Breast epithelium (tissue), 3 donors: ENCODE measurements at regions not wholly inside any gene's neighbourhood (a gene's known extent, or its start where the extent isn't known, plus 50 kb on each side); places are given as distances from the start of the nearest gene placed in this dataset.

Experiments
- POLR2A ChIP-seq: fragments of 450-650 bp; IDR thresholded peaks from one replicate; pipeline ENCODE4 v1.6.1; 2016; ENCODE audit warnings: antibody characterized with exemption, mild to moderate bottlenecking, moderate library complexity
- POLR2AphosphoS5 ChIP-seq, 3 donors: sonication (generic); formaldehyde crosslinking; IDR thresholded peaks; one replicate each; pipeline ENCODE4 v1.6.1; 2017; ENCODE audit warnings: antibody characterized with exemption in 3 of 3
- TF ChIP-seq, protein P1 (sequence below), 3 donors: fragments of 450-650 bp; IDR thresholded peaks; one replicate each; pipeline ENCODE4 v1.5.1; 2016 to 2017; ENCODE audit warnings: antibody characterized with exemption in 3 of 3, mild to moderate bottlenecking in 3 of 3, moderate library complexity in 3 of 3

DNA sequence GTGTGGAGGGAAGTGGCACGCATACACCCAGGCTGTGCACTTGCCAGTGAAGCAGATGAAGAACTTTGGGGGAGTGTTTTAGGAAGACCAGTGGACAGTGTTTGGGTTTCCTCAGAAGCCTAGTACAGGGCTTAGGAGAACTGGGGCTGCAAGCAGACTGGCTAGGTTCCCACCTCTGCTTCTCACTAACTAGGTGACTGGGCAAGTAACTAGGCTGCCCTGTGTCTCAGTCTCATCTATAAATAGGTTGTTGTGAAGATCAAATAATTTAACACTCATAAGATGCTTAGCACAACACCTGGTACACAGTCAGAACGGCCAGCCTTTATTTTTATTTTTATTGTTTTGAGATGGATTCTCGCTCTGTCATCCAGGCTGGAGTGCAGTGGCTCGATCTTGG, 312.1 kb downstream of the CDH26 start:
- TF ChIP-seq, protein P1, sequence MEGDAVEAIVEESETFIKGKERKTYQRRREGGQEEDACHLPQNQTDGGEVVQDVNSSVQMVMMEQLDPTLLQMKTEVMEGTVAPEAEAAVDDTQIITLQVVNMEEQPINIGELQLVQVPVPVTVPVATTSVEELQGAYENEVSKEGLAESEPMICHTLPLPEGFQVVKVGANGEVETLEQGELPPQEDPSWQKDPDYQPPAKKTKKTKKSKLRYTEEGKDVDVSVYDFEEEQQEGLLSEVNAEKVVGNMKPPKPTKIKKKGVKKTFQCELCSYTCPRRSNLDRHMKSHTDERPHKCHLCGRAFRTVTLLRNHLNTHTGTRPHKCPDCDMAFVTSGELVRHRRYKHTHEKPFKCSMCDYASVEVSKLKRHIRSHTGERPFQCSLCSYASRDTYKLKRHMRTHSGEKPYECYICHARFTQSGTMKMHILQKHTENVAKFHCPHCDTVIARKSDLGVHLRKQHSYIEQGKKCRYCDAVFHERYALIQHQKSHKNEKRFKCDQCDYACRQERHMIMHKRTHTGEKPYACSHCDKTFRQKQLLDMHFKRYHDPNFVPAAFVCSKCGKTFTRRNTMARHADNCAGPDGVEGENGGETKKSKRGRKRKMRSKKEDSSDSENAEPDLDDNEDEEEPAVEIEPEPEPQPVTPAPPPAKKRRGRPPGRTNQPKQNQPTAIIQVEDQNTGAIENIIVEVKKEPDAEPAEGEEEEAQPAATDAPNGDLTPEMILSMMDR (IDR thresholded peaks at IDR 0.05): no peak
- TF ChIP-seq POLR2AphosphoS5 (IDR thresholded peaks at IDR 0.05): no peak
- TF ChIP-seq POLR2A: no peak
